DOHH2 (cell line): ENCODE measurements at regions not wholly inside any gene's neighbourhood (a gene's known extent, or its start where the extent isn't known, plus 50 kb on each side); places are given as distances from the start of the nearest gene placed in this dataset.

Source experiments
- H3F3A ChIP-seq: fragments of 200-600 bp; sonication (generic), shearing (Covaris generic); 2 replicates; pipeline ENCODE4 v1.6.0; 2016; ENCODE audit warnings: antibody characterized with exemption, mild to moderate bottlenecking; ENCODE audit not compliant: control insufficient read depth, insufficient read depth
- H3K27ac ChIP-seq: fragments of 200-600 bp; sonication (generic); 2 replicates; pipeline ENCODE4 v1.5.1; 2014; ENCODE audit warnings: low read depth, mild to moderate bottlenecking, low read length, moderate library complexity
- H3K27me3 ChIP-seq: fragments of 200-600 bp; sonication (generic); 2 replicates; pipeline ENCODE4 v1.6.1; 2014; ENCODE audit warnings: mild to moderate bottlenecking, low read length, mixed read lengths; ENCODE audit not compliant: control insufficient read depth
- H3K36me3 ChIP-seq: fragments of 200-600 bp; sonication (generic); 2 replicates; pipeline ENCODE4 v1.6.1; 2014; ENCODE audit warnings: mild to moderate bottlenecking, low read length, moderate library complexity, mixed read lengths; ENCODE audit not compliant: control insufficient read depth
- H3K4me1 ChIP-seq: fragments of 200-600 bp; sonication (generic); 2 replicates; pipeline ENCODE4 v1.6.1; 2014; ENCODE audit warnings: mild to moderate bottlenecking, low read length, mixed read lengths; ENCODE audit not compliant: control insufficient read depth
- H3K4me2 ChIP-seq: fragments of 200-600 bp; sonication (generic); 2 replicates; pipeline ENCODE4 v1.6.0; 2014; ENCODE audit warnings: mild to moderate bottlenecking, low read length, moderate library complexity
- H3K4me3 ChIP-seq: fragments of 200-600 bp; sonication (generic); 2 replicates; pipeline ENCODE4 v1.5.1; 2014; ENCODE audit warnings: mild to moderate bottlenecking, low read length, mixed read lengths
- H3K79me2 ChIP-seq: fragments of 200-600 bp; sonication (generic); 2 replicates; pipeline ENCODE4 v1.6.1; 2014; ENCODE audit warnings: mild to moderate bottlenecking, low read length, mixed read lengths; ENCODE audit not compliant: control insufficient read depth
- H3K9me2 ChIP-seq: fragments of 200-600 bp; sonication (generic); replicated peaks from 2 replicates; pipeline ENCODE4 v1.6.1; 2014; ENCODE audit warnings: mild to moderate bottlenecking, low read length, mixed read lengths; ENCODE audit not compliant: control insufficient read depth
- H3K9me3 ChIP-seq: fragments of 200-600 bp; sonication (generic); 2 replicates; pipeline ENCODE4 v1.6.1; 2014; ENCODE audit warnings: antibody characterized with exemption, low read length, mixed read lengths; ENCODE audit not compliant: control insufficient read depth, insufficient read depth
- H4K20me1 ChIP-seq: fragments of 200-600 bp; sonication (generic); 2 replicates; pipeline ENCODE4 v1.6.0; 2014; ENCODE audit warnings: low read depth, mild to moderate bottlenecking, antibody characterized with exemption, low read length, moderate library complexity; ENCODE audit not compliant: control insufficient read depth, insufficient read depth
- EZH2phosphoT487 ChIP-seq: fragments of 200-600 bp; sonication (generic); IDR thresholded peaks from 2 replicates; pipeline ENCODE4 v1.6.1; 2017; ENCODE audit warnings: borderline replicate concordance, mild to moderate bottlenecking, antibody characterized with exemption, low read length, moderate library complexity, mixed read lengths
- TF ChIP-seq, protein P1 (sequence below): fragments of 200-600 bp; sonication (generic); IDR thresholded peaks from one replicate; pipeline ENCODE4 v1.5.1; 2014; ENCODE audit warnings: antibody characterized with exemption, mild to moderate bottlenecking, low read depth, low read length; ENCODE audit not compliant: poor library complexity, severe bottlenecking

DNA sequence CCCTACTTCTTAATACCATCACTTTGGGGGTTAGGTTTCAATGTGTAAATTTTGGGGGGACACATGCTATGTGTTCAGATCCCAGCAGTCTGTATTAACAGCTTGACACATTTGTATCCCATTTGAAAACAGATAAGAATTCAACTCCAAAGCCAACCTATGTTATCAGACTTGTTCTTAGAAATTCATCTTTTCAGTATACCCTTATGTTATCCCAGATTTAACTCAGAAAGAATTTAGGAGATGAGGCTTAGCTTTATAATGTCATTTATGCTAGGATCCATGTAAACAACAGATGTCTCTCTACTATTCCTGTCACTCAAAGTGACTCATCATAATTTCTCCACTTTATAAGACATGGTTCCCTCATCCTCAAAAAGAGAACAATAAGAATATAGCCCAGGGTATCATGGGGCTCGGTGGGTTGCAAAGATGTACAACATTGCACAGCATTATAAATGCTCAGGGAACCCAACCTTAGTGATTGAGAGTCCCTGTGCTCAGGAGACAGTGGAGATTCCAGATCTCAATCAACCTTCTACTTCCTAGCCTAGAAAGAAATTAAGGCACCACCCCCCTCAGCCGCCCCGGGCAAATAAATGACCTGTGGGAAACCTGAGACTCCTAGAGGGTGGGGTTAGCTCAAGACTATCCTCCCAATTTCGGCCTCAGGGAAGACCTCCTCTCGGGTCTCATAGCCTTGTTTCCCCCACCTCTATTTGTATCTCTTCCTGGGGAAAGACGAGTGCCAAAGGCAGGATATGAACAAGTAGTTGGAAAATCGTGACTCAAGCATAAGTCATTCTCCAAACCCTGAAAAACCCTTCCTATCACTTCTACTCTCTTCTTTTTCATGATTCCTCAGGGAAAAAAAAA is 265.1 kb upstream of the CAMK1G start:
- Histone ChIP-seq H3F3A (no peaks in the 10 kb centered on the region), H3K4me3 (no peak overlapping the region), H3K27me3 (no peaks in the 10 kb centered on the region), H3K36me3 (no peaks in the 10 kb centered on the region), H3K79me2 (no peaks in the 10 kb centered on the region), H3K9me2 (no peaks in the 10 kb centered on the region), H3K27ac (no peak overlapping the region), H3K9me3 (no peaks in the 10 kb centered on the region; the same call in 1 of the 2 replicates), H3K4me2 (no peak overlapping the region), H4K20me1 (no peaks in the 10 kb centered on the region), H3K4me1 (no peaks in the 10 kb centered on the region)
- TF ChIP-seq, protein P1, sequence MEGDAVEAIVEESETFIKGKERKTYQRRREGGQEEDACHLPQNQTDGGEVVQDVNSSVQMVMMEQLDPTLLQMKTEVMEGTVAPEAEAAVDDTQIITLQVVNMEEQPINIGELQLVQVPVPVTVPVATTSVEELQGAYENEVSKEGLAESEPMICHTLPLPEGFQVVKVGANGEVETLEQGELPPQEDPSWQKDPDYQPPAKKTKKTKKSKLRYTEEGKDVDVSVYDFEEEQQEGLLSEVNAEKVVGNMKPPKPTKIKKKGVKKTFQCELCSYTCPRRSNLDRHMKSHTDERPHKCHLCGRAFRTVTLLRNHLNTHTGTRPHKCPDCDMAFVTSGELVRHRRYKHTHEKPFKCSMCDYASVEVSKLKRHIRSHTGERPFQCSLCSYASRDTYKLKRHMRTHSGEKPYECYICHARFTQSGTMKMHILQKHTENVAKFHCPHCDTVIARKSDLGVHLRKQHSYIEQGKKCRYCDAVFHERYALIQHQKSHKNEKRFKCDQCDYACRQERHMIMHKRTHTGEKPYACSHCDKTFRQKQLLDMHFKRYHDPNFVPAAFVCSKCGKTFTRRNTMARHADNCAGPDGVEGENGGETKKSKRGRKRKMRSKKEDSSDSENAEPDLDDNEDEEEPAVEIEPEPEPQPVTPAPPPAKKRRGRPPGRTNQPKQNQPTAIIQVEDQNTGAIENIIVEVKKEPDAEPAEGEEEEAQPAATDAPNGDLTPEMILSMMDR = no peak
- TF ChIP-seq EZH2phosphoT487 = no peak

DNA sequence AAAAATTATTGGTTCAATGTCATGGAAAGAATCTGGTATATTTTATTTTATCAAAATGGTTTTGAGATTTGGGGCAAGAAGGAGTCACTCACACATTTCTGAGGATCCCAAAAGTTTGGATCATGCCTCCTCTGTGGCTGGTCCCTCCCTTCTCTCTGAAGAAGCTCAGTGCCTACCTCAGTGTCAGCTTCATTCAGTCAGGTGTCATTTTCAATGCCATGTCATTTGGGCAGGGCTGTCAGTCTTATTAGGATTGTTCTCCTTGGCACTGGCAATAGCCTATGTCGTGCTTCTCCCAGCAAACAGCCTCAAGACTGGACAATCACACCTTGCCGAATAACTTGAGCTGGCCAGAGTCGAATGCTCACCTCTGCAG is 264.5 kb upstream of the CAMK1G start:
- H3K9me2 ChIP-seq = no peaks in the 10 kb centered on the region
- H3K4me1 ChIP-seq = no peaks in the 10 kb centered on the region
- H3K9me3 ChIP-seq = no peaks in the 10 kb centered on the region; the same call in 1 of the 2 replicates
- no peak overlapping the region for H3K4me3 ChIP-seq
- H3K4me2 ChIP-seq = no peak overlapping the region
- no peaks in the 10 kb centered on the region for H3K79me2 ChIP-seq
- H4K20me1 ChIP-seq = no peaks in the 10 kb centered on the region
- no peaks in the 10 kb centered on the region for H3K27me3 ChIP-seq
- no peaks in the 10 kb centered on the region for H3F3A ChIP-seq
- H3K36me3 ChIP-seq = no peaks in the 10 kb centered on the region
- H3K27ac ChIP-seq = no peak overlapping the region
- TF ChIP-seq, protein P1 = no peak
- no peak for TF ChIP-seq EZH2phosphoT487

DNA sequence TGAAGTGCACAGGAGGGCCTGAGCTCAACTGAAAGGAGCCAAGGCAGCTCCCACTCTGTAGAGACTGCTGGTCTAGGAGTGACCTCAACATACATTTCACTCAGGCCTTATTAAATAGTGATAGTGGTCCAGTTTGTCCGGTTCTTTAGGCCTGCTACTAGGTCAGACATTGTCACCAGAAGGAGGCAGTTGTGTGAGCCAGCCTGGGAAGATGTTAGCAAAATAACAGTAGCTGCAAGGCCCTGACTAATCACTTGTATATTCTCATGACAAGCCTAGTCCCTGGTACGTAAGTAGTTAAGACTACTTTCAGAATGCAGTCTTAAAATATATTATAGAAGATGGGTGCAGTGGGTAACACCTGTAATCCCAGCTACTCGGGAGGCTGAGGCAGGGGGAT is 264.0 kb upstream of the CAMK1G start:
- Histone ChIP-seq H3K79me2 (no peaks in the 10 kb centered on the region), H3K4me2 (no peak overlapping the region), H3K4me1 (no peaks in the 10 kb centered on the region), H4K20me1 (no peaks in the 10 kb centered on the region), H3K27me3 (no peaks in the 10 kb centered on the region), H3K36me3 (no peaks in the 10 kb centered on the region), H3K27ac (no peak overlapping the region), H3K4me3 (no peak overlapping the region), H3F3A (no peaks in the 10 kb centered on the region), H3K9me2 (no peaks in the 10 kb centered on the region), H3K9me3 (no peaks in the 10 kb centered on the region; the same call in 1 of the 2 replicates)
- TF ChIP-seq EZH2phosphoT487 = no peak
- TF ChIP-seq, protein P1 = no peak
